HCT116 (cell line): ENCODE measurements at regions not wholly inside any gene's neighbourhood (a gene's known extent, or its start where the extent isn't known, plus 50 kb on each side); places are given as distances from the start of the nearest gene placed in this dataset.

Experiments
- EZH2 ChIP-seq: fragments of 200-600 bp; sonication (generic); IDR thresholded peaks from 2 replicates; pipeline ENCODE4 v1.6.1; 2017; ENCODE audit warnings: antibody characterized with exemption, mixed run types
- POLR2A ChIP-seq: IDR thresholded peaks from 2 replicates; pipeline ENCODE4 v1.7.0; 2011; ENCODE audit warnings: borderline replicate concordance; ENCODE audit not compliant: insufficient read depth, insufficient read length; ENCODE audit errors: extremely low read depth
- POLR2AphosphoS5 ChIP-seq: IDR thresholded peaks from 2 replicates; pipeline ENCODE4 v1.6.1; 2011; ENCODE audit warnings: mild to moderate bottlenecking, low read depth, low read length, moderate library complexity
- ZNF274 ChIP-seq: fragments of 200-500 bp; sonication (Bioruptor generic); IDR thresholded peaks from 2 replicates; pipeline ENCODE4 v1.6.1; 2014; ENCODE audit warnings: mild to moderate bottlenecking, low read depth, low read length, inconsistent platforms
- TF ChIP-seq, protein P1 (sequence below): IDR thresholded peaks from 2 replicates; pipeline ENCODE4 v1.6.1; 2012
- TF ChIP-seq, protein P2 (sequence below), 3 experiments: fragments of 200-600 bp in 1 of 3; sonication (generic) in 1 of 3; IDR thresholded peaks in 2 of 3; conservative IDR thresholded peaks in 1 of 3; 2 replicates each; pipeline ENCODE4 v1.5.1; 2012 to 2017; ENCODE audit warnings: low read depth in 2 of 3, low read length in 2 of 3, antibody characterized with exemption in 1 of 3, borderline replicate concordance in 1 of 3, control low read depth in 1 of 3, mild to moderate bottlenecking in 1 of 3, mixed read lengths in 1 of 3, mixed run types in 1 of 3, moderate library complexity in 1 of 3; ENCODE audit not compliant: insufficient read depth in 1 of 3
- TF ChIP-seq, protein P3 (sequence below): IDR thresholded peaks from 2 replicates; pipeline ENCODE4 v1.6.1; 2012

DNA sequence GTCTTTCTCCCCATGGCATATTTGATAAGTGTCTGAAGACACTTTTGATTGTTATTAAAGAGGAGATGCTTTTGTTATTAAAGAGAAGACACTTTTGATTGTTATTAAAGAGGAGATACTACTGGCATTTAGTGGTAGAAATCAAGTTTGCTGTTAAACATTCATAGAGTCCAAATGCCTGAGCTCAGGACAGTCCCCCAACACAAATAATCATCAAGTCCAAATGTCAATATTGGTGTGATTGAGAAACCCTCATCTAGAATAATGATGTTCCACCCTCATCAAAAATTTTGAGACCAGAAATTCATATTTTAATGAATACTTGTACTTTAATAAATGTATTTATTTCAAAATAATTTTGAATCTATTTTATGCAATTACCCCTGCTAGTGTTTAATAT, 1412.9 kb upstream of the PCDH7 start:
- TF ChIP-seq, protein P1, sequence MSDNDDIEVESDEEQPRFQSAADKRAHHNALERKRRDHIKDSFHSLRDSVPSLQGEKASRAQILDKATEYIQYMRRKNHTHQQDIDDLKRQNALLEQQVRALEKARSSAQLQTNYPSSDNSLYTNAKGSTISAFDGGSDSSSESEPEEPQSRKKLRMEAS = no peak
- TF ChIP-seq POLR2AphosphoS5 = no peak
- TF ChIP-seq EZH2 = no peak
- TF ChIP-seq, protein P2, sequence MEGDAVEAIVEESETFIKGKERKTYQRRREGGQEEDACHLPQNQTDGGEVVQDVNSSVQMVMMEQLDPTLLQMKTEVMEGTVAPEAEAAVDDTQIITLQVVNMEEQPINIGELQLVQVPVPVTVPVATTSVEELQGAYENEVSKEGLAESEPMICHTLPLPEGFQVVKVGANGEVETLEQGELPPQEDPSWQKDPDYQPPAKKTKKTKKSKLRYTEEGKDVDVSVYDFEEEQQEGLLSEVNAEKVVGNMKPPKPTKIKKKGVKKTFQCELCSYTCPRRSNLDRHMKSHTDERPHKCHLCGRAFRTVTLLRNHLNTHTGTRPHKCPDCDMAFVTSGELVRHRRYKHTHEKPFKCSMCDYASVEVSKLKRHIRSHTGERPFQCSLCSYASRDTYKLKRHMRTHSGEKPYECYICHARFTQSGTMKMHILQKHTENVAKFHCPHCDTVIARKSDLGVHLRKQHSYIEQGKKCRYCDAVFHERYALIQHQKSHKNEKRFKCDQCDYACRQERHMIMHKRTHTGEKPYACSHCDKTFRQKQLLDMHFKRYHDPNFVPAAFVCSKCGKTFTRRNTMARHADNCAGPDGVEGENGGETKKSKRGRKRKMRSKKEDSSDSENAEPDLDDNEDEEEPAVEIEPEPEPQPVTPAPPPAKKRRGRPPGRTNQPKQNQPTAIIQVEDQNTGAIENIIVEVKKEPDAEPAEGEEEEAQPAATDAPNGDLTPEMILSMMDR (IDR thresholded peaks at IDR 0.05 in 2 of 3, conservative IDR thresholded peaks at IDR 0.05 in 1 of 3; ENCODE audit: borderline replicate concordance in 1 of 3, insufficient read depth in 1 of 3, low read depth in 2 of 3, low read length in 2 of 3) = no peak
- no peak for TF ChIP-seq POLR2A
- TF ChIP-seq, protein P3, sequence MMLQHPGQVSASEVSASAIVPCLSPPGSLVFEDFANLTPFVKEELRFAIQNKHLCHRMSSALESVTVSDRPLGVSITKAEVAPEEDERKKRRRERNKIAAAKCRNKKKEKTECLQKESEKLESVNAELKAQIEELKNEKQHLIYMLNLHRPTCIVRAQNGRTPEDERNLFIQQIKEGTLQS = no peak
- no peak for TF ChIP-seq ZNF274
